Activated T-helper 2 cell treated with anti-CD3 and anti-CD28 coated beads, Interferon-gamma antibody, Interleukin-2, Interleukin-4, amounts not matched to agents 10 μg/mL and 5 μg/mL and 100 μg/mL, durations not matched to agents 14 hours and 24 hours and 36 hours (primary cell): ENCODE measurements at regions not wholly inside any gene's neighbourhood (a gene's known extent, or its start where the extent isn't known, plus 50 kb on each side); places are given as distances from the start of the nearest gene placed in this dataset.

Experiments
- DNase-seq: peaks from one replicate; pipeline ENCODE4 v3.0.0; 2021; ENCODE audit warnings: low spot score
- H3K27ac Mint-ChIP-seq: one replicate; pipeline ENCODE4 v1.8.0; 2021; ENCODE audit warnings: mixed read lengths
- H3K27me3 Mint-ChIP-seq: one replicate; pipeline ENCODE4 v1.8.0; 2021; ENCODE audit warnings: low read depth, mixed read lengths
- H3K36me3 Mint-ChIP-seq: one replicate; pipeline ENCODE4 v1.8.0; 2021; ENCODE audit warnings: low read depth, mixed read lengths
- H3K4me1 Mint-ChIP-seq: one replicate; pipeline ENCODE4 v1.8.0; 2021; ENCODE audit warnings: low read depth, mixed read lengths
- H3K4me3 Mint-ChIP-seq: one replicate; pipeline ENCODE4 v1.8.0; 2021; ENCODE audit warnings: low read depth, mild to moderate bottlenecking, moderate library complexity, mixed read lengths
- H3K9me3 Mint-ChIP-seq: one replicate; pipeline ENCODE4 v1.8.0; 2021; ENCODE audit warnings: mixed read lengths
- intact Hi-C: fragments of 100-400 bp; cut with micrococcal nuclease; formaldehyde crosslinking; loops from one replicate; pipeline ENCODE4 v1.15.1; 2023

DNA sequence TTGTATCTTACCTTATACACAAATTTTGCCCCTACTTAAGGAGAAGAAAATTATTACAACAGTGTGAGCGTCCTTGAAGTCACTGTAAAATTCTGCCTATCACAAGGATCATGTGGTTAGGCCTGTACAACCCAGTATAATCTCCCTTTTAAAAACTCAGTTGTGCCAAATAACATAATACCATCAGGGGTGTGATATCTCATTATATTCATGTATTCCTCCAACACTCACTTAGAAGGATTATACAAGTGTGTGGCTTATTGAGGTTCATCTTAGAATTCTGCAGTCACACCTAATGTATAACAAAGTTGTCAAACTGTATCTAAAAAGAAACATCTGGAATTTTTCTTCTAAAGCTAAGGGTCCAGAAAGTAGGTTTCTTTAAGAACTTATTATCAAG is 998.8 kb upstream of the LRRTM1 start:
- Mint-ChIP-seq H3K4me1 (no peaks in the 10 kb centered on the region), H3K36me3 (no peaks in the 10 kb centered on the region), H3K27ac (no peak overlapping the region), H3K9me3 (peaks cover 37% of the 10 kb centered on the region), H3K27me3 (no peaks in the 10 kb centered on the region), H3K4me3 (no peak overlapping the region)
- intact Hi-C loops = no loop called here
- DNase-seq = no peak

DNA sequence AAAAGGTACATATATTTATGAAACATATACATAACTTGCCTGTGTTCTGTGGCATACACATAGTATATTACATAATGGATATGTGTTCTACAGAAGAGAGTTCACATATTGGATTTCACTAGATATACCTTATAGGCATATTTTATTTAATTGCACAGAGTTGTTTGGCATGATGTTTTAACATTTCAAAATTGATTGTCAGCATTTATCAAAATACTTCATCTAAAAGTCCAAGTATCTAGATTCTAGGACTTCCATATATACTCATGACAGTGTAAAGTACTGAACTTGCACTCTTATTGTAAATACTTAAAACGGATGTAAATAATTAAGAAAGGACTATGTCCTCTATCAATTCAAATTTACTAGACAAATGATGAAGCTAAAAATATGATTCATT is 995.3 kb upstream of the LRRTM1 start:
- intact Hi-C loops = no loop called here
- Mint-ChIP-seq H3K4me1 (no peaks in the 10 kb centered on the region), H3K4me3 (no peak overlapping the region), H3K27me3 (no peaks in the 10 kb centered on the region), H3K36me3 (no peaks in the 10 kb centered on the region), H3K27ac (no peak overlapping the region), H3K9me3 (peaks cover 39% of the 10 kb centered on the region)
- DNase-seq = no peak

DNA sequence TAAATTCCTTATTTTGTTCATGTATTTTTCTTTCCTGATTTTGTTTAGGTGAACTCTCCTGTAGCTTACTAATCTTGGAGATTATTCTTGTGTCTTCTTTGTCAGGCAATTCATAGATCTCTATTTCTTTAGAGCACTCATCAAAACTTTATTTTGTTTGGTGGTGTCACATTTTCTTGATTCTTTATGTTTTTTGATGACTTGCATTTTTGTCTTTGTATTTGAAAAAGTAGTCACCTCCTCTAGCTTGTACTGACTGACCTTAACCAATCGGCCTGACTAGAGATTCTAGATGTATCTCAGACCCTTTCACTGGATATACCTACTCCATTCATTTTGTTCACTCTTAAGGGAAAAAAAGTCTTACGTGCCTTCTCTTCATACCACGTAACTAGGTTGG is 986.3 kb upstream of the LRRTM1 start:
- H3K9me3 Mint-ChIP-seq = peaks cover 51% of the 10 kb centered on the region
- no peaks in the 10 kb centered on the region for H3K4me1 Mint-ChIP-seq
- no peak overlapping the region for H3K4me3 Mint-ChIP-seq
- no peaks in the 10 kb centered on the region for H3K36me3 Mint-ChIP-seq
- H3K27ac Mint-ChIP-seq = no peak overlapping the region
- intact Hi-C loops = no loop called here
- DNase-seq = no peak
- no peaks in the 10 kb centered on the region for H3K27me3 Mint-ChIP-seq

DNA sequence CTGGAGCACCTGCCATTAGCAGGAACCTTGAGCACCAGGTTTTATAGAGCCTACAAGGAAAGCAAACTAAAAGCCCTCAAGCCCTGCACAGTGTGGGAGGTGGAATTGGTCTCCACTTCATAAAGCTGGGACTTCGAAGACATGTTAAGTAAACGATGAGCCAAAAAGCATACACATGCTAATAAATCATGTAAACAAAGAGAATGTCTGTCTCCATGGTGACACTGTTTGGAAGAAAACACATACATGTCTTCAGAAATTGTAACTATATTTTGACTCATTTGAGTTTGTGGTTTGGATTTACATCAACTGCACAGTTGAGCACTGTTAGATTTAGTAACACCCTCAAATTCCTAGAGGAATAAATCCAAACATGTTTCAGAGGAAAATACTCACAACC is 978.5 kb upstream of the LRRTM1 start:
- Mint-ChIP-seq H3K27ac (no peak overlapping the region), H3K27me3 (no peaks in the 10 kb centered on the region), H3K4me1 (no peaks in the 10 kb centered on the region), H3K36me3 (no peaks in the 10 kb centered on the region), H3K9me3 (peaks cover 32% of the 10 kb centered on the region), H3K4me3 (no peak overlapping the region)
- DNase-seq = no peak
- intact Hi-C loops = no loop called here

DNA sequence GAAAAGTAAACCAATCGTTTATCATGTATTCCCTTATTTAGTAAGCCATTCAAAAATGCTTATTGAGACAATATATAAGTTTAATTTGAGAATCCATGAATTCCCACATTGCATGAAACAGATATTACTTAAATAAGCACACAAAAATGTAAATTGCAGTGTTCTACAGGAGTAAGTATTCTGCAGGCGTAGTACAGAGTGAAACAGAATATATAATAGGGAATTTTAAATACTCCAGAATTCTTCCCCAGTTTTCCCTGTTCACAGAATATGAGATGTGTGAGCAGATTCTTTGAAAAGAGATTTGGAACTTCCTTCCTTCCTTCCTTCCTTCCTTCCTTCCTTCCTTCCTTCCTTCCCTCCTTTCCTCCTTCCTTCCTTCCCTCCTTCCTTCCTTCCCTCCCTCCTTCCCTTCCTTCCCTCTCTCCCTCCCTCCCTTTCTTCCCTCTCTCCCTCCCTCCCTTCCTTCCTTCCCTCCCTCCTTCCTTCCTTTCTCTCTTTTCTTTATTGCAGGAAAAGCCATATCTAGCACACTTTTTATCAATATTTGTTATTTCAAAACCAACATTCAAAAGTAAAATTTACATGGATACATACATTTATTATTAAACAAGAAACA is 977.7 kb upstream of the LRRTM1 start:
- Mint-ChIP-seq H3K36me3 (no peaks in the 10 kb centered on the region), H3K9me3 (peaks cover 26% of the 10 kb centered on the region), H3K4me3 (no peak overlapping the region), H3K4me1 (no peaks in the 10 kb centered on the region), H3K27me3 (no peaks in the 10 kb centered on the region), H3K27ac (no peak overlapping the region)
- no peak for DNase-seq
- intact Hi-C loops = no loop called here

DNA sequence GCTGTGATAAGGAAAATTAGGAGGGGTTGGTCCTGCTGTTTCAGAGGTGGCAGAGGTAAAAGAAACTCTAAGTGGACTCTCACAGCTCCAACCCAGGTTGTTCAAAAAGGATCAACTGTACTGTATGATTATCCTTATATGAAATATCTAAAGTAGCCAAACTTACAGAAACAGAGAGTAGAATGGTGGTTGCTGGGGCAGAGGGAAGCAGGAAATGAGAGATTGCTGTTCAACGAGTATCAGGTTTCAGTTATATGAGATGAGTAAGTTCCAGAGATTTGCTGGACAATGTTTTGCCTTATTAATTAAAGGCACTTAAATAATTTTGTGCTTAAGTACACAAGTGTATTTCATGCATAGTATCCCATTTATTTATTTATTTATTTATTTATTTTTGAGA is 972.0 kb upstream of the LRRTM1 start:
- Mint-ChIP-seq H3K4me3 (no peak overlapping the region), H3K27me3 (no peaks in the 10 kb centered on the region), H3K27ac (no peak overlapping the region), H3K9me3 (peaks cover 42% of the 10 kb centered on the region), H3K36me3 (no peaks in the 10 kb centered on the region), H3K4me1 (no peaks in the 10 kb centered on the region)
- intact Hi-C loops = no loop called here
- DNase-seq = no peak

DNA sequence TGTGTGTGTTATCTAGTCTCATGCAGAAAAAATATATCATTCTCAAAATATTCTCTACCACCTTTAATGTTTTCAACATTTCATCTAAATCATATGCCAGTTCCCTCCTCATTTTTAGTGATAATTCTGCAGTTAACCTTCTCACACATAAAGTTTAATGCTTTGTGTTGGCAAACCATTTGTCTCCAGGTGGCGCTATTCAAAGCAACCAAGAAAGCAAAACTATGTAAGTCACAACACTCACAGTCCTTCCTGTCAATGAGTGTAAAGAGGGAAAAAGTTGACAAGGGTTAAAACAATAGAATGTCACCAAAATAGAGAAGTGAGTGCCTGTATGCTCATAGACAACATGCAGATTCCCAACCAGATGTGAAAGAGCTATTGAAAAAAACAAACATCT is 961.6 kb upstream of the LRRTM1 start:
- H3K36me3 Mint-ChIP-seq = no peaks in the 10 kb centered on the region
- no peaks in the 10 kb centered on the region for H3K4me1 Mint-ChIP-seq
- H3K27ac Mint-ChIP-seq = no peak overlapping the region
- intact Hi-C loops = no loop called here
- H3K9me3 Mint-ChIP-seq = peaks cover 48% of the 10 kb centered on the region
- no peak for DNase-seq
- H3K4me3 Mint-ChIP-seq = no peak overlapping the region
- H3K27me3 Mint-ChIP-seq = no peaks in the 10 kb centered on the region

DNA sequence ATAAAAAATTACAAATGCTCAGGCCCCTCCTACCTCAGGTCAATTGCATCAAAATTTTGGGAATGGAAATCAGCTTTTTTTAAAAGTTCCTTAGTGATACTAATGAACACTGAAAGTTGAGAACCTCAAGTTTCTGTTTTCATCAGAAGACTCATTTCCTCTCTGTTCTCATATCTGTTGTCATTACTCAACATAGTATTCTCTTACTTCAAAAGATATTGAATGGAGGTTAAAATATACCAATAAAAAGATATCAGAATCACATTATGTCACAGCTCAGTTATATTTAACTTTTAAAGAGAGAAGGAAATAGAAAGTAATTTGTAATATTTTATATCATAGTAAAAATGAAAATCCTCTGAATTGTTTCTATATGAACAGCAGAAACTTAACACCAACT is 959.4 kb upstream of the LRRTM1 start:
- Mint-ChIP-seq H3K27me3 (no peaks in the 10 kb centered on the region), H3K4me3 (no peak overlapping the region), H3K27ac (no peak overlapping the region)

DNA sequence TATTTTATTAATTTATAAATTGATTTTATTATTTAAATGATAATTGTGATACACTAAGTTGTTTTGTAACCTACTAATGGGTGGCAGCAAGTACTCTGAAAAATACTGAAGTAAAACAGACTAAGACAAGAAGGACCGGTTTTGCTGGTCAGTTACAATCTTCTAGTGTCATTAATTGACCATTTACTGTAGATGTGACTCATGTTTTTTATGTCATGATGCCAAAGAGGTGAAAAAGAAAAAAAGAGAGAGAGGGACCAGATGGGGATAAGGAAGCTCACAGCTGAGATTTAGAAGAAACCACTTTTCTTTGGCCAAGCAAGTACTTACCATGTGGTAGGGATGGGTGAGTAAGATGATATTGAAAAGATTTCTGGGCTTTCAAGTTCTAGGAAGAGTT is 955.8 kb upstream of the LRRTM1 start:
- DNase-seq = no peak
- no peaks in the 10 kb centered on the region for H3K27me3 Mint-ChIP-seq
- no peak overlapping the region for H3K27ac Mint-ChIP-seq
- intact Hi-C loops = no loop called here
- H3K36me3 Mint-ChIP-seq = no peaks in the 10 kb centered on the region
- no peaks in the 10 kb centered on the region for H3K4me1 Mint-ChIP-seq
- no peak overlapping the region for H3K4me3 Mint-ChIP-seq
- peaks cover 14% of the 10 kb centered on the region for H3K9me3 Mint-ChIP-seq

More for the DNA sequence above, 959.4 kb upstream of the LRRTM1 start:
- Mint-ChIP-seq H3K4me1 (no peaks in the 10 kb centered on the region), H3K9me3 (peaks cover 28% of the 10 kb centered on the region), H3K36me3 (no peaks in the 10 kb centered on the region)
- no peak for DNase-seq
- intact Hi-C loops = no loop called here

DNA sequence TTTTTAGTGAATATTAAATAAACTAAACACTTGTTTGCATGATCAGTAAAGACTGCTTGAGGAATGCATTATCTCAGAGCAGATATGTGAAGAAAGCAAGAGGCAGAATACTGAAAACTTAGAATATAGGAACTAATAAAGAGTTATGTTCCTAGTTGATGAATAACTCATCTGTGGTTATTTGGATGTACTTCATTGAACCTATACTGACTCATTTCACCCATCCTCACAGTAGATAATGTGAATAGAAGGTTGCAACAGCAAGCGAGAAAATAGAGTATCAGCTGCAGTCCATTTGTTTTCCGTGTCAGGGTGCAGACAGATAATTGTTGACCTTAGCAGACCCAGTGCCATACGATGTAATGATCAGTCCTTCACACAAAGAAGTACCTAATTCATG is 945.7 kb upstream of the LRRTM1 start:
- H3K36me3 Mint-ChIP-seq = no peaks in the 10 kb centered on the region
- no peak overlapping the region for H3K4me3 Mint-ChIP-seq
- DNase-seq = no peak
- no peaks in the 10 kb centered on the region for H3K27me3 Mint-ChIP-seq
- H3K9me3 Mint-ChIP-seq = peaks cover 49% of the 10 kb centered on the region
- H3K27ac Mint-ChIP-seq = no peak overlapping the region
- H3K4me1 Mint-ChIP-seq = no peaks in the 10 kb centered on the region
- intact Hi-C loops = no loop called here

DNA sequence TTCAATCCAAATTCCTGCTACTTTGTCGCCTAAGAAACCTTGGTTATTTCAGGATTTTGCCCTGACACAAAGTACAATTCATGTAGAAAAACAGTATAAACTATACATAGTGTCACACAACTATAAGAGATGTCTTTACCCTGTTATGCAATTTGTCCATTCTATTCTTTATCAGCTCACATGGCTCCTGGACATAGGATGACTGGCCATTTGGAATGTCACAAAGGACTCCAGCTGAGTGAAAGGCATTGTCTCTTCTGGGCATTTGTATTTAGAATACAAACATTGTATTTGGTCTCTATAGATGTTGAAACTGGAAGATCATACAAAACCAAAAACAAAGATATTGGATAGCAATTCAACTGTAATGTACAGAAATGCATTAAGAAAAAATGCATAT is 944.6 kb upstream of the LRRTM1 start:
- H3K4me1 Mint-ChIP-seq = no peaks in the 10 kb centered on the region
- no peaks in the 10 kb centered on the region for H3K36me3 Mint-ChIP-seq
- H3K27ac Mint-ChIP-seq = no peak overlapping the region
- DNase-seq = no peak
- intact Hi-C loops = no loop called here
- H3K4me3 Mint-ChIP-seq = no peak overlapping the region
- peaks cover 43% of the 10 kb centered on the region for H3K9me3 Mint-ChIP-seq
- H3K27me3 Mint-ChIP-seq = no peaks in the 10 kb centered on the region

DNA sequence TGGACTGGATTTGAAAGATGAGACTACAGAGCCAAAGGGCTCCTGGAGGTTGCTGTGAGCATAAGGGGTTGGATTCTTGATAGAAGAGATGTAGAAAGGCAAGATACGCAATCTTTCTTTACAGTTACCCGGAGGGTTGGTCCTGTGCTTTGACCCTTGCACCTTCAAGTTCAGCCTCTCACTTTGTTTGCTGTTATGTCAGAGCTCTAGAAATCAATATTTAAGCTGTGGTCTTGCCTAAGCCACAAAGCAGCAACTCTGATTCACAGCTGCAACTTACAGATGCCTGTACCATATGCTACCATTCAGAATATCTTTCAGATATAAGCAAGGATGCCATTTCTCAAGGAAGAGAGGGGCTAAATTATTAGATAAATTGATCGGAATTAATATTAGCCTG is 943.1 kb upstream of the LRRTM1 start:
- Mint-ChIP-seq H3K36me3 (no peaks in the 10 kb centered on the region), H3K27ac (no peak overlapping the region), H3K9me3 (peaks cover 34% of the 10 kb centered on the region), H3K4me3 (no peak overlapping the region), H3K27me3 (no peaks in the 10 kb centered on the region), H3K4me1 (no peaks in the 10 kb centered on the region)
- no peak for DNase-seq
- intact Hi-C loops = no loop called here

DNA sequence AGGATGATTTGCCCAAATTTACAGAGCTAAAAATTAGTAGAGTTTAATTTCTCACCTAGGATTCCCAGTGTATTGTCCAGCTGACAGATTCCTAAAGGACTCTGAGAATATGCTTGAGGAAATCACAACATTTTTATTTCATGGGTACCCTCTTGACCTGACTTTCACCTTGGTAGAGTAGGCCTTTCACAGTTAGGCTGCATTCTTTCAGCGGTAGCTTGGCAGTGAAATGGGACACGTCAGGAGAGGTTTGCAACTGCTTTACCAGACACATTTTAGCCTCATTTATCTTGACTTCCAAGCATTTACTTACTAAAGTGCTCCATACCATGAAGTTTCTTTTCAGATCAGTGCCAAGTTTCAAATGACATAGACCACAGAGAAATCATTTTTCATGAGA is 937.9 kb upstream of the LRRTM1 start:
- no peak overlapping the region for H3K27ac Mint-ChIP-seq
- H3K36me3 Mint-ChIP-seq = no peaks in the 10 kb centered on the region
- H3K4me1 Mint-ChIP-seq = no peaks in the 10 kb centered on the region
- no peak overlapping the region for H3K4me3 Mint-ChIP-seq
- H3K27me3 Mint-ChIP-seq = no peaks in the 10 kb centered on the region
- intact Hi-C loops = no loop called here
- no peak for DNase-seq
- peaks cover 32% of the 10 kb centered on the region for H3K9me3 Mint-ChIP-seq

DNA sequence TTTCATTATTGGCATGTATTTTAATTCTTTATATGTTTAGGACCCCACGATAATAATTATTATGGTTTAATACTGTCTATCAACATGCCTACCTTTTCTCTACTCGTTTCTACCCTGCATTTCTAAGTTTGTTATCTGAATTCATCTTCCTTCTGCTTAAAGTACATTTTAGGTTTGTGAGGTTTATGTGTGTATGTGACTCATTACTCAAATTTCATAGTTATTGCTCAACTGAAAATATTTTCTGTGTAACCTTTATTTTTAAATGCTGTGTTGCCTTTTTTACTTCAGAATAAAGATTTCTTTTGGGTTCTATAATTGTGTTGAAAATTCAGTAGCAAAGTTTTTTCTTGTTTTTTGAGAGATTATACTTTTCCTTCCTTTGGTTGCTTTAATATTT is 933.9 kb upstream of the LRRTM1 start:
- Mint-ChIP-seq H3K4me1 (no peaks in the 10 kb centered on the region), H3K4me3 (no peak overlapping the region), H3K27me3 (no peaks in the 10 kb centered on the region), H3K27ac (no peak overlapping the region), H3K9me3 (peaks cover 41% of the 10 kb centered on the region), H3K36me3 (no peaks in the 10 kb centered on the region)
- no peak for DNase-seq
- intact Hi-C loops = no loop called here
